ENCODE measurements at regions not wholly inside any gene's neighbourhood (a gene's known extent, or its start where the extent isn't known, plus 50 kb on each side); places are given as distances from the start of the nearest gene placed in this dataset.

DNA sequence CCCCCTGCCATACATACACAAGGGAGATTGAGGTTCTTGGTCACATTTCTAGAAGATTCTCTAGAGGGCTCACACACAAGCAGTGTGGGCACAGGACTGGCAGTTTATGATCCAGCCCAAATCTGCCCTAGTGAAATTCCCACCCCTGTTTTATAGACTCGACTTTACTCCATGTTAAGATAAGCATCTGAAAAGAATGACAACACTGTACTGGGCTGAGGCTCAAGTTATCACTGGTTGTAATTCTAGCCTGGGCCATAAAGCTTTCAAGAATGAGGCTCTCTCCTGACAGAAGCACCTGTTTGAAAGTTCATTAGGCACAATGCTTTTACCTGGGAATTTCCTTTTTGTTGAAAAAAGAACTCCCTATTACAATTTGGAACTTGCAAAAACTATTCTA, 195.6 kb upstream of the GLI3 start:
- DNase-seq (ENCODE audit: low read depth) = no peak

DNA sequence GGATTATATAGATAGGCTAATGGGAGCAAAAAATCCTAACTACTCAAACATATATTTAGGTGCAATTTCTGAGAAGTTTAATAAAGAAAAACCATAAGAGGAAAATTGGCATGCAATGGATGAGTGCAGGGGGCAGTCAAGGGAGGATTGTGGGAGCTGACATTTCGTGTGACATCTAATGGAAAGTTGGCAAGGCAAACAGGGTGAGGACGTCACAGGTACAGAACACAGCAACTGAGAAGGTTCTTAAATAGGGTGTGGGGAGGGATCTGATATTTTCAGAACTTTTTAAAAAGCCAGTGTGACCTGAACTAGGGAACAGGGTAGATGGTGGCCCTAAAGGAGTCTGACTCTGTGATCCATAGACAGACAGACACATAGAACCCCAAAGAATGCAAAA, 194.9 kb upstream of the GLI3 start:
- no peak for DNase-seq (ENCODE audit: low read depth)

DNA sequence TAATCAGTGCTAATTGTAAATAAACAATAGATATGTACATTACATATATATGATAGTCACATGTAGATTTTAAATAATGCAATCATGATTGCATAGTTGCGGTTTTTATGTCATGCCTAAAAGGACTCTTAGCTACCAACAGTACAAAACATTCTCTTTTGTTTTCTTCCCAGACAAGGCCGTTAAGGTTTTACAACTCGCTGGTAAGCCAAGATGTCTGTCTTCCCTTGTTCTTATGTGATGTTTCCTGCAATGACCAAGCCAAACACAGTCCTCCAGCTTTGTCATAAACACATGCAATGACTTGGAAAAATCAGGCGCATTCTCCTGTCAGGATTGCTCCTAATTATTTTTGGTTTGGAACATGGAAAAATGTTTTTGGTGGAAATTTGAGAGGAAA, 192.3 kb upstream of the GLI3 start:
- DNase-seq (ENCODE audit: low read depth) = no peak

DNA sequence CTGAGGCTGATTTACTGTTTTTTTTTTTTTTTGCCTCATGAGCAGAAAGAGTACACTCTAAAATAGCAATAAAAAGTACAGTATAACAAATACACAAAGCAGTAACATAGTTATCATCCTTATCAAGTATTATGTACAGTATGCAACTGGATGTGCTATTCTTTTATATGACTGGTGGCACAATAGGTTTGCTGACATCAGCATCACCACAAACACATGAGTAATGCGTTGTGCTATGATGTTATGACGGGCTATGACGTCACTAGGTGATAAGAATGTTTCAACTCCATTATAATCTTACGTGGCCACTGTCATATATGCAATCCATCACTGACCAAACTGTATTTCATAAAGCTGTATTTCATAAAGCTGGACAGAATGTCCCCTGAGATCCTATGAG, 189.2 kb upstream of the GLI3 start:
- no peak for DNase-seq (ENCODE audit: low read depth)

DNA sequence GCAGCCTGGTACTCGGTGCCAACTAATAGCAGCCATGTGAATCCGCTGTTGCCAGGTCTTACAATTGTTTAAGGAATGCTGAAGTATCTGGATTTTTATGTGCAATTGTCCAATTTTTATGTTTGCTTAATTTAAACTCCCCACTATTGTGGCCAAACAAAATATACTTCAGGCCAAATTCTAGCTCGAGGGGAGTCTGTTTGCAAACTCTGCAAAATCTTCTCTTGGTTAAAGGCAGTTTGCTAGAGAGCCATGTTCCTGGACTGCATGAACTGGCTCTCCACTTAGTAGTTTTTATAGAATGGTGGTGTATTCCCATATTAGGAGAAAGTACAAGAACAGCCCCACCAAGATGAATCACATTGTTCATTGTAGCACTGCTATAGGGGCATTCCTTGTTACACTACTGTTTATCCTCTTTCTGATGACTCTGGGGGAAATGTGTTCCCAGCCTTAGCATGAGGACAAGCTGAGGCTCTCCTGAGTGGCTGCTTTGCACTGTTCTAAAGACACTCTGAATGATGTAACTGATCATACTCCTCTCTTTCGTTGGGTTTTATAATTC, 178.0 kb upstream of the GLI3 start:
- DNase-seq (ENCODE audit: low read depth) = no peak

DNA sequence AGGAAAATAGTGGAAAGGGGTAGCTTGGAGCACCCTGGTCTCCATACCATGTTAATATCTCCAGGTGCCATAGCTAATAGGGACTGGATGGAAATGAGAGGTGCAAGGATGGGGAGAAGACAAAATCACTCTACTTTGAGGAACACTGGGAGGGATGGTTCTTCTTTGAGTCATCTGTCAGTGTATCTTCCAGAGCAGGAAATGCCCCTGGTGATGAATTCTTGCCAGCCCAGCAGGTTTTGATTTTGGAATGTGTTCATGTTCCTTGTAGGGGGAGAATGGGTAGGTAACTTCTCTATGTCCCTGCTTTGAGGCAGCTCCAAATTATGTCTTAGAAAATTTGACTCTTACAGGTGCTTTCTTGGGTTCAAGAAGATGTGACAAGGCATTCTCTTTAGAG, 177.0 kb upstream of the GLI3 start:
- DNase-seq (ENCODE audit: low read depth) = no peak

DNA sequence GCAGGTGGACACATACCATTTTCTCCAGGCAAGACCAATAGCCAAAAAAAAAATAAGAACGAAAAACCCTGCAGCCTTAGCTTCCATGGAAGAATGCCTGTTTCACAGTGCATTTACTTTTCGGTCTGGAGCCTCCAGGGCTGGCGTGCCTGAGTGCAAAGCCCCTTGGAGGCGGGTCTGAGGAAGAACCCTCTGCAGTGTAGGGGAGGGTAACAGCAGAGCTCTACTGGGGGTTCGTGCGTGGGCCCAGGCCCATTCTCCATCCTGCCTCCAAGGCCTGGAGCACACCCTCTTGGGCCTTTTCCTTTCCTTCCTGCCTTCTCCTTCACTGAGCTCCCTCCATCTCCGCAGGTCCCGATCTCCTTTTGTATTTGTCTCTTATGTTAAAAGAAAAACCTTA, 172.3 kb upstream of the GLI3 start:
- no peak for DNase-seq (ENCODE audit: low read depth)

DNA sequence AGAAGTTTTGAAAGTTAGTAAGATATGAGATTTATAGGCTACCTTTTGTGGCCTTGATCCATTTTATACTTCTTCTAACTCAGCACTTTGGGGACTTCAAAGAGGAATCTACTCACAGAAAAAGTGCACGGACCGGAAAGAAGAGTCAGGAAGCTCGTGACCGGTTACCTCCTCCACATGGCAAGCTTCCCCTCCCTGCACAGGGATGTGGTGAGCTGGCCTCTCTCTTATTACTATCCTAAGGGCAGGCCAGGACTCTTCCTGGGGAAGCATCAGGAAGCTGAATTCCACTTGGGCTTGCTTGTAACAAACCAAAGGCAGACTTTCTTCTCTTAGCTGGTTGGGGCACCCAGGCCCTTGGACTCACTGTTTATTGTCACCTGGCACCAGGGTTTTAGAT, 170.8 kb upstream of the GLI3 start:
- no peak for DNase-seq (ENCODE audit: low read depth)

DNA sequence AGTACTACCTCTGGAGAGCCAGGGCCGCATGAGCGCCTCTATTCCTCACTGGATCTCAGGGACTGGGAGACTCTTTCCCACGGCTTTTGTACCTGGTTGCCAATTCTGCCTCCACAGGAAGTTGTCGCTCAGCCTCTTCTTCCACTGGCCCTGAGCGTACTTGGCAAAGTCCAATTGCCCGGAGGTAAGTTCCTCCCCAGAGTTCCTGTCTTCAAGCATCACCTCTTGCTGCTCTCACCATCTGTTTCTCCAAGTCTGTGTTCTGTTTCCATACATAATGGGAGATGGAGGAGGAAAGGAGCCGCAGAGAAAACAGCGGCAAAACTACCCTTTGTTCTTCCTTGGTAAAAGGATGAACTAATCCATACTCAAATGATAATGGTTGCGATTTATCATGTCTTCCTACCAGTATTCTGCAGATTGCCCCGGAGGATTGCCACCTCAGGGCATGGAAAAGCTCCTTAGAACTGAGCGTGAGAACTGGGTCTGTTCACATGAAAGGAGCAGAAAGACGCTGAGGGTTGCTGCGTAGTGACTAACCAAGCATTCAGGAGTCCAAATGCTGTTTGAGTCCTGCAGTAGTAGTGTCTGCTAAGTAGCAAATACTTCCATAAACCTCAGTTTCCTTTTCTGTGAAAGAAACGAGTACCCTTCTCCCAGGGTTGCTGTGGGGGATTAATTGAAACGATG, 170.2 kb upstream of the GLI3 start:
- no peak for DNase-seq (ENCODE audit: low read depth)

DNA sequence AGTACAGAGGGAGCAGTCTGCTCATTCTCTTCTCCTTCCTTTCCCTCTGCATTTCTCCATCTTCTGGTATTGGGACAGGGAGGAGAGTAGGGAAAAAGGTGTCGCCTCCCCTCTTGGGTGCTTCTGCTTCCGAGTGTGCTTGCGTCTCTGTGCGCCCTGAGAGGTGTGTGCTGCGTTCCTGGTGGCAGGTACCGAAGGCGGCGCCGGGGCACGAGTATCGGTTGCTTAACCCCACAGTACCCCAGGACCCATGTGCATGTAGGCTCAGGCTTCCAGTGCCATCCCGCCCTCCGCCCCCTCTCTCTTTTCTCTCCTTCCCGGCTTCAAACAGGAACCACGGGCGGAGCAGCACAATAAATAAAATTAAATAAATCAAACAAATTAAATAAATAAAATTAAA, 169.3 kb upstream of the GLI3 start:
- DNase-seq (ENCODE audit: low read depth) = no peak

DNA sequence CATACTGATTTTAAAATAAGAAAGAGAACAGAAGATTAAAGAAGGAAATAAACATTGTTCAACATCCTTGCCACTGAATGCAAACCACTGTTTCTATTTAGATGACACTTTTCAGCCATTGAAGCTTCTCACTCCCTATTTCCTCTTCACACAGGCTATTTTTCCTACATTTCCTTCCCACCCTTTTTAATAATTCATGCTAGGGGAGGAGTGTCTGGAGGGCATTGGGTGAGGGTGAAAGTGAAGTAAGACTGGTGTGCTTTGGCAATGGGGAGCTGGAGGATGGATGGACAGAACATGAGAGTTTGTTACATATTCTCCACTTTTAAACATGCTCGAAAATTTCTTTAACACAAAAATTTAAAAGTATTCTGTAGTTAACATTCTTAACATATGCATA, 168.8 kb upstream of the GLI3 start:
- no peak for DNase-seq (ENCODE audit: low read depth)

DNA sequence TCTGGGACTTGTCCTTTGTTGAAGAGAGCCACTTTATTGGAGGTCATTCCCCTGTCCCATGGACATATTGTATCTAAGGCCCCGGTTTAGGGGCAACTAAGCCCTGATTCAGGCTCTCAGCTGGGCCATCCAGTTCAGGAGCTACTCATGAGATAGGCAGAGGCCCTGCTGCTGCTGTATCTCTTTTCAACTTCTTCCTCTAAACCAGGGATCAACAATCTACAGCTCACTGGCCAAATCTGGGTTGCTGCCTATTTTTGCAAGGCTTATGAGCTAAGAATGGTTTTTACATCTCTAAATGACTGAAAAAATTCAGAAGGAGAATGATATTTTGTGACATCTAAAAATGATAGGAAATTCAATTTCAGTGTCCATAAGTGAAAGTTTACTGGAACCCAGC, 166.8 kb upstream of the GLI3 start:
- DNase-seq (ENCODE audit: low read depth) = no peak

DNA sequence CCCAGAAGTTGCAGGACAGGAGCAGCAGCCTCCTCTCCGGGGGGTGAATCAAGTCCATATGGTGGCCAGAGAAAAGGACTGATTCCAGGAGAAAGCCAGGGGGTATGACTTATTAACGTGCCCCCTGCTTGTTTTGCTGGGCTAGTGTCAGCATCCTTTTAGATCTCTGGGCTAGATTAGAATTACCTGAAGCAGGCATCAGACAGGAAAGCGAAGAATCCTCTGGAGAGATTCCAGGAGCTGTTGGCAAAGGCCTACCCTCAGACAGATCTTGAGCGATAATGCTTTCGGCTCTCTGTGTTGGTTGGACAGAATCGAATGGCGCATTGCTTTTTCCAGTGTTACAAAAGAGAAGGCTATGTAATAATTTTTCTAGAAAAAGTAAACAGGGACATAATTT, 164.0 kb upstream of the GLI3 start:
- no peak for DNase-seq (ENCODE audit: low read depth)

DNA sequence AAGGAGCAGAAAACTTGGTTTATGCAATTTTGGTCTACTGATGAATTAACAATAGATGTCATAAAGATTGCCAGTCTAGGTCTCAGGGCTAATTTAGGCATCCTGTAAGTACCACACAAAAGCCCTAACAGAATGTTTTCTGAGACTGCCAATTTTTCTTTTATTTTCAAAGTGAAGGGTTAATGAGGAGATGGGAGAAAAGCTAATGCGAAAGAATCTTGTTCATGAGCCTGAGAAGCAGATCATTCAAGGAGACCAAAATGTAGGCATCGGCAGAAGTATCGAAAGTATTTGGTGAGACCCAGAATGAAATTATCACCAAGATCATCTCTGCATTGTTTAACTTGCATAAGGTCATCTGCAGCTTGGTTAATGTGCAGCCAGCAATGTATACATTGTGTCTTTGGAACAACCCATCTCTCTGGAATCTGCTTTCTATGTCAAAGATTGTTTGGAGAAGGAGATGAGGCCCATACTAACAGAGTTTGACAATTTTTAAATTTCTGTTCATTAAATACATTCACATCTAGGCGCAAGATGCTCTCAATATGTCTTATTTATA, 163.3 kb upstream of the GLI3 start:
- no peak for DNase-seq (ENCODE audit: low read depth)

DNA sequence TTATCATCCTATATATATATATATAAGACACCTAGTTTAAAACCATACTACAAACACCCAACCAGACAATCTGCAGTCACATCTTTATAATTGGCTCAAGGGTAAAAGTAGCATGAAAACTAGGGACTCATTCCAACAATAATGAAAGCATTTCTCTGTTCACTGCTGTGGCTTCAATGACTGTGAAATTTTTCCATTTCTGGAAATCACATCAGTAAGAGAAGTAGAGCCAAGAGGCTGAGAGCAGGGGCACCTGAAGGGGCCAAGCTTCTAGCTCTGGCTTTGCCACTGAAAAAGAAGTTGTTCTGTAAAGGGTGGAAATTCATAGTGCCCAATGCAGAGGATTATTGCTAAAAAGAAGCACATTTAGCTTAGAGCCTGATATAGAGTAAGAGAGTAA, 158.6 kb upstream of the GLI3 start:
- no peak for DNase-seq (ENCODE audit: low read depth)

DNA sequence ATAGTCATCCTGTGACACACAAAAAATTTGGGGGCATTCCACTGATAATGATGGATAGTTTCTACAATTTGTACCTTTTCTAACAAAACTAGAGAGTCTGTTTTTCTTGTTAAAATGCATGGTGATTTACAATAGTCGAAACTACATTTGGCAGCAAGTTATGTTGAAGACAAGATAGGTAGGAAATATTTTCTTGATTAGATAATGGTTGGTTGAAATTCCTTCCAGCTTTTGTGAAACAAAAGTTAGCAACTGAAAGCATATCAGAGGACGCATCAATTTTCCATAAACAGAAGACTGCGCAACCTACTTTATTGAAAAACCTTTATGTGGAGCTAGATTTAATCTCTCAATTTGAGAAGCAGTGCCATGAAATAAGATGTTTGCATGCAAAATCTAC, 155.8 kb upstream of the GLI3 start:
- DNase-seq (ENCODE audit: low read depth) = no peak

DNA sequence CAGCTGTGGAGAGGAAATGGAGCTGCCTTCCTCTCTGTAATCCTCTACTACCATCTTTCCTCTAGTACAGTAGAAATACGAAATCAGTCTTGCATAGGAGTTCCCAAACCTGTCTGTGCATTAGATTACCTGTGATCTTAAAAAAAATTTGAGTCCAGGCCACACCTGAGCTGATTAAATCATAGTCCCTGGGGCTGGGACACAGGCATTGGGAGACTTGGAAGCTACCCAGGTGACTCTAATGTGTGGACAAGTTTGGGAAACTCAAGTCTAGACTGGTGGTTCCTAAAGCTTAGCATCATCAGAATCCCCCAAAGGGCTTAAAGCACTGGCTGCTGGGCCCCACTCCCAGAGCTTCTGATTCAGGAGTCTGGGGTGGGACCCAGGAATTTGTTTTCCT, 152.7 kb upstream of the GLI3 start:
- DNase-seq (ENCODE audit: low read depth) = no peak

DNA sequence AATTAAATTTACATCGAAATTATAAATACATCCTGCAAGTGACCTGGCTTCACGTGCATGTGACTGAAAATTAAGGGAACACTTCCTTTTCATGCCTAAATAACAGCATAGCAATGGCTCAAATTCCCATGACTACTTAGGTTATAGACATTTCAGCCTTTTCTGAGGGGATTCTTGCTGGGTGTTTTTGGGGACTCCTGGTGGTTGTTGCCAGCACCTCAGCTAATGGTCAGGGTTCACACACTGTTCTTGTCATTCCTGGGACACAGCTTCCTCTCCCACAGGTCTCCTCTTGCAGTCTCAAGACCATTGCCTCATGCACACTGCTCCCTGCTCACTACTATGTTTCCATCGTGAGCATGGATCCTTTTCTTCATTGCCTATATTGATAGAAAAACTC, 148.9 kb upstream of the GLI3 start:
- no peak for DNase-seq (ENCODE audit: low read depth)

DNA sequence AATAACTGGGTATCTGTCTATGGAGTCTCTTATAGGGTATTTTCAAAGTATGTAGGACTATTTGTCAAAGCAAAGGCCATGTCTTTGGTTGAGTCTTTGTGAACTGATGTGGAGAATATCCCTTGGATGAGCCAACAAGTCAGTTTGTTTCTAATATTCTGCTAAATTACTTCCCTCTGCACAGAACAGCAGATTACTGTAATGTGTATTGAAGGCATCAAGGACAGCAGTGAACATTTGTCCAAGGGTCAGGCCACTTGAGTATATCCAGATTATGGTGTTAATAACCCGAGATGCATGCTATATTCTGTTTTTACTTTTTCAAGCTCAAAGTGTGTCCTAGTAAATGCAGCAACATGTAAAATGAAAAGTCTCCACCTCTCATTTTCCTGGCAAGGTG, 144.2 kb upstream of the GLI3 start:
- no peak for DNase-seq (ENCODE audit: low read depth)

DNA sequence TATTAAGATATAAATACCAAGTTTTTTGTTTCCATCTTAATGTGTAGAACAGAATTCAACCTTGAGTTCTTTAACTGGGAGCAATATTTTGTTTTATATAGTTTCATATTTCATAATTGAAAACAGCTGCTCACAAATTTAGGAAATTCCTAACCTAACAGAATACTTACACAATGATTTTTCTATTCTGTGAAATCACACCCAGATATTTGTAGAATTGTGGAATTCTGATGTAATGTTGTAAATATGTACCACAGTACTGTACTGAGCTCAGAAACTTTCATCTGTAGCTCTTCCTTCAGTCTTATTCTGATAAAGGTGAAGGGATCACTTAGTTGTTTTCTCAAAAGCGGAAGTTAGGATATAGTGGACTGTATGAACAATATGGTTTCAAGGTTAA, 143.4 kb upstream of the GLI3 start:
- DNase-seq (ENCODE audit: low read depth) = no peak

DNA sequence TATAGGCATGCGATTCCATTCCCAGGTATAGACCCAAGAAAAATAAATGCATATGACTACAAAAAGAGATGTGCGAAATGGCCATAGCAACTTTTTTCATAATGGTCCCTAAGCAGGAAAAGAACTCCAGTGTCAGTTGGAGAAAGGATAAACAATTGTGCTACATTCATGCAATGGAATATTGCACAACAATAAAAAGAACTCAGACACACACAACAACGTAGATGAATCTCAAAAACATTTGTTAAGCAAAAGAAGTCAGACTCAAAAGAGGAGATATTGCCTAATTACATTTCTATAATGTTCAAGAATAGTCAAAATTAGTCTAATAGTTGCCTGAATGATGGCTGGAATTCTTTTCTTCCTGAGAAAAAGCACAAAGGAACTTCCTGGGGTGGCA, 141.1 kb upstream of the GLI3 start:
- DNase-seq (ENCODE audit: low read depth) = no peak

DNA sequence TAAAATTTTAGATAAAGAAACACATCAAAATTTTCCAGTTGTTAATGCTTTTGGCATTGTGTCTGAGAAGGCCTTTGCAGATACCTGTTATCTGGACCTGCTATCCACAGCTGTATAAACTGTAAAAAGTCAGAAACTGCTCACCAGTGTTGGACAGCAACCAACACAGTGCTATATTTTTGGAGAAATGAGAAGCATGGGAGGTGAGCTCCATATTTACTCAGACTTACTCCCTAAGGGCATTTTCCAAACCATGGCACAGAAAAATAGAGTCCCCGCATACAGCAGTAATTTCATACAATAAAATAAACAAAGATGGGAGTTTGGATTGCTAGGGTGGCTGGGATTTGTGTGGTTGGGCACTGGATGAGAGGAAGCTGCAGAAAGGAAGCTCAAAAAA, 136.3 kb upstream of the GLI3 start:
- DNase-seq (ENCODE audit: low read depth) = no peak

DNA sequence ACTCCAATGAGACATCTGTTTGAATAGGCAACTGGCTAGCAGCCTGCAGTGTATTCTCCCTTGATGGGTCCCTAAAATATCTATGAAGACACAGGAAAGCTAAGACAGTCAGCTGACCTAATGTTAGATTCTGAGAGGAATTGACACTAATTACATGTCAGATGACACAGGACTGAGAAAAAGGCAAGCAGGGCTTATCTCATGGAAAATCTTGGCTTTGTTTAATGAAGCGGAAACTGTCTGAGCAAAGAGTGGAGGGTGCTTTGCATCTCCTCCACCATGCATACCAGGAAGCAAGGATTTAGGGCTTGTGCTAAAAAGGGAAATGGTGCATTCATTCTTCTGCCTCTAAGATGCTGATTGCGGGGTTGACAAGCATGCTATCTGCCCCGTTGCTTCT, 135.5 kb upstream of the GLI3 start:
- DNase-seq (ENCODE audit: low read depth) = no peak

DNA sequence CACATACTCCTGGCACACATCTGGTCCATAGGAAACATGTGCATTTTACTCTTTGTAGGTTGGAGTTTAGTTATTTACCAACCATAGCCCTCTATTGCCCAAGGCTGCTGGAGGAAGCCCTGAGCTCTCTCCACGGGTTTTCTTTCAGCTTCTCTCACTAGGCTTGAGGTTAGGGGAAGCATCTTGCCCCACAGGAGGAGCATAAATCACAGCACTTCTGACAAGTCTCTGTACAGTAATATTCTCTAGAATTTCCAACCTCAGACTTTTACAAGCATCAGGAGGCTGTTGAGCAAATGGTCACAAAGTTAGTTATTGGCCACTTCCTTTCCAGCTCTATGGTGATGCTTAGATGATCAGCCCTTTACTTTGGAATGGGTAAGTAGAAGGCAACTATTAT, 122.9 kb upstream of the GLI3 start:
- no peak for DNase-seq (ENCODE audit: low read depth)

Measured in stimulated activated CD8-positive, alpha-beta memory T cell treated with anti-CD3 and anti-CD28 coated beads, Interleukin-4, amount 100 ng/mL, for 24 hours (primary cell).